ENCODE measurements at regions not wholly inside any gene's neighbourhood (a gene's known extent, or its start where the extent isn't known, plus 50 kb on each side); places are given as distances from the start of the nearest gene placed in this dataset.

DNA sequence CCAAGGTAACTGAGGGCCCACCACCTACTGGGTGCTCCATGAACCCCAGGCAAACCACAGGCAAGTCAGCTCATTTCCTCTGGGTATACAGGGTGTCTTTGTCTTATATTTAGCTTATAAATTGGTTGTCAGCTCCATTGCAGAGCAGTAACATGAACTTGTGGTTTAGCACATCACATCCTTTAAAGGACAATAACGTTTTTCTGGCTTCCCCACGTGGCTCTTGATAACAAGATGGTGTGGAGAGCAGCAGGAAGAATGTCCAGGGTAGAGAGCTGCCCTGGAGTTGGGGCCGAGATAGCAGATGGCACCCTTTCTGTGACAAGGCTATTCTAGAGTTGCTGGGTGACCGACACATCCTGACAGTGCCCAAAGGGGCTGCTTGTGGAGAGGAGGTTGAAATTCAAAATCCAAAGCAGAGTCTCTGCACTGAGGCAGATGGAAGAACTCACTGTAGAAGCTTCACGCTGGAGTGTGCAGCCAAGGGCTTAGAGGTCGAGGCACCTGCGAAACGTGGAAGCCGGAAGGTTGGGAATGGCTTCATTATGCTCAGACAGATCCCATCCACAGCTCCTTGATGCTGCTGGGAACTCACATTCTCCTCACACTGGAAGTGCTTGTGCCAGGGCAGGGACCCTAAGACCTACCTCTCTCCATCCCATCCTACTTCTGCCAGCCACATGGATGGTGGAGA lies 133.0 kb upstream of the FRY start:
- no peak for DNase-seq

DNA sequence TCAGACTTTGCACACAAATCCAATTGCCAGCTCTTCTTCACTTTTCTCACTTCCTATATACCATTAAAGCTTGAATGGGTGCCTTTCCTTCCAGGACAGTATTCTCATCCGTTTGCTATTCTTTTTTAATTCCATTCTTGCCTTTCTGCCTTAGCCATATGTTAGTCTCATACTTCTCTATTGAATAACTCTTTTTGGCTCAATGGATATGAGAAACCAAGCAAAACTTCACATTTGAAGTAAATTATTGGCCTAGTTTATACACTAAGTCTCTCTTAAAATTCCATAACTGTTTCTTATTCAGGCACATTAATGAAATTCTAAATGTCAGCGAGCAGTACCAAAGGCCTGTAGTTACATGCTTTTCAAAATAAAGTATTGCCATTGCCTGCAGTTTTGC lies 129.6 kb upstream of the FRY start:
- no peak for DNase-seq

DNA sequence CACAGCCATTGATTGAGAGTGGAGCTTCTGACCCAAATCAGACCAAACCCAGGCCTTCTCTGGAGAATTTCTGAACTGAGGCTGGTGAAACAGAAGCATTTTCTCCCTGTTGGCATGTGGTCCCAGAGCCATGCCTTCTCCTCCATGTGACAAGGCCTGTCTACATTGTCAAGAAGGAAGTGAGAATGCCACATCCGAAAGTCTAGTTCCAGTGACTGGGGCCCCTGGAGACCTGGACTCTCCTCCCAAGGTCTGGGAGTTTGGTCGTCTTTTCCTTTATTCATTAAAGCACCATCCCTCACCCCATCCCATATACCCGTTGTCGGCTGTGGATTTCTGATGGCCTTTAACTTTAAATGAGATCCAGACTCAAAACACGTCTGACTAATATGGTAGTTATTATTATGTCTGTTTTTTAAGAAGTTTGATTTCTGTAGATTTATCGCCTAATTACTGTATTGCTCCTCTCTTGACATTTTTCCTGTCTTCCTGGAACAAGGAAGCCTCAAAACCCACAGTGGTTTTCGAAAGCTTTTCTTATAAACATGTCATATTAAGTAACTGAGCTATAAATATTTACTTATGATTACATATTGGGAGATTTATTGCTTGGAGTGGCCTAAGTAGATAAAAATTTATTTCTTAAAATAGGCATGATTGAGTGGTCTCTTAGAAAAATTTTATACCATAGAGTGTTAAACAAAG lies 128.3 kb upstream of the FRY start:
- no peak for DNase-seq

DNA sequence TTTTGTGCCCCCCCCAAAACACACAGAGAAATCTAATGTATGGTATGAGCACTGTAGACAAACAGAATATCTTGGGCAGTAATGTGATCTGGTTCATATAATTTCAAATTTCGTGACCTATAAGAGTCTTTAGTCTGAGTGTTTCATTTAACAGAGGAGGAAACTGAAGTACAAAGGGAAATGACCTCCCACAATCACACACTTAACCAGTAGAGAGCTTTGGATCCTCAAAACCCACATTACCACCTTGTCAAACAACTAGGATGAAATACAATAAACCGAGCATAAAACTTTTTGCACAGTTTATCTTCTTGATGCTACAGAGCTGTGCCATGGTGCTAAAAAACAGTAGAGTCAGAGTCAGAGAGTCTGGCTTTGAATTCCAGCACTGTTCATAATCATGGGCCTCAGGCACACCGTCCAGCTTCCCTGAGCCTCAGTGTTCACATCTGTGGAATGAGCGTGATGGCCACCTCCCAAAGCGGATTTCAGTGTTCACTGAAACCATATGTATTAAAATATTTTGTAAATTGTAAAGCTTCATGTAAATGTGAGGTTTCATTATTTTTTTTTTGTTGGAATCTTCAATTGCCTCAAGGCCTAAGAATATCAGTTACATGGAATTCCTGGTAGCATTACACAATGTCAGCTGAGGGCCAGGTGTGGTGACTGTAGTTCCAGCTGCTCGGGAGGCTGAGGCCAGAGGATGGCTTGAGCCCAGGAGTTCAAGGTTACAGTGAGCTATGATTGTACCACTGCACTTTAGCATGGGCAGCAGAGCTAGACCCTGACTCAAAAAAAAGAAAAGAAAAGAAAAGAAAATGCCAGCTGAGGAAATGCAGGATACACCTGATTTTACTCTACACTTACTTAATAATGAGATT lies 126.4 kb upstream of the FRY start:
- DNase-seq: no peak

DNA sequence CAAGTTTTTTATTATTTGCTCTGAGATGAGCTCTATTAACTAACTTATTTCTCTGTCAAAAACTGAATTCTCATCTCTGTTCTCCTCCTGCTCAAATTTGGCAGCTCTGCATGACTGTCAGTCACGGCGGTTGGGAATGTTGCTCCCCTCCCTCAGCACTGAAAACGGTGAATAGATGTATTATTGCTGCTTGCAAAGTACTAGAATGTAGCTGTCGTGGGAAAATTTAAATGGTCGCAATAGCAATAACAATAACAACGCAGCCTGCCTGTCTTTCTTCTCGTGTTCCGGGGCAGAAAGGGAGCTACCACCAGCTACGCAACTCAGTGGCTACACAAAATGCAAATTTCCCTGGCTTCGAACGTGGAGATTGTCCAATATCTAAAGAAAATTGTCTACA lies 125.6 kb upstream of the FRY start:
- no peak for DNase-seq

DNA sequence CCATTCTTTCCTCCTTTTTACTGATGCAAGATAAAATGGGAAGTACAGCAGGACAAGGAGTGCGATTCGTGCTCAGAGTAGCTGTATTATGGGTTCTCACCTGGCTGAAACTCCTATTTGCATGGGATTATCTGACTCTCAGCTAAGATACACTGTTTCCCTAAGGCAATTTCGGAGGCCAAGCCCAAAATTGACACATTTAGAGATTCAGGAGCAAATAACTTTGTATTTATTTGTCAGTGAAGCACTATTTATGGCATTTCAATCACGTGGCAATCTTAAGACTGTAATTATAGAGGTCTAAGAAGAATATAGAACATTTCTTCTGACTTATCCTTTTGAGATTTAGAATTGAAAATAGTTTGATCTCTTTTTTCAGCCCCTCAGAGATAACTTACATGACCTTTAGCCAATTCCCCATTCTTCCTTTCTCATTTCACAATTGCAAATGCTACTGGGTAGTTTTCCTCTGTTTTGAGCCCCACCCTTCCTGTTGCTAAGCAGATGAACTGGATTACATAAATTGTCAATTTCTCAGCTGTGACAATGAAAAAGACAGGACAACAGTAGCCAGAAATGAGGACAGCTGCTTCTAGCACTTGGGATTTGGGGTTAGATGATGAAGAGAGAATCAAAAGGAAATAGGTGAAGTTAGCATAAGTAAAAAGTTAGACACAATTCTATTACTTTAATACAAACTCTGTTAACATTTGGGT lies 122.7 kb upstream of the FRY start:
- DNase-seq: no peak

DNA sequence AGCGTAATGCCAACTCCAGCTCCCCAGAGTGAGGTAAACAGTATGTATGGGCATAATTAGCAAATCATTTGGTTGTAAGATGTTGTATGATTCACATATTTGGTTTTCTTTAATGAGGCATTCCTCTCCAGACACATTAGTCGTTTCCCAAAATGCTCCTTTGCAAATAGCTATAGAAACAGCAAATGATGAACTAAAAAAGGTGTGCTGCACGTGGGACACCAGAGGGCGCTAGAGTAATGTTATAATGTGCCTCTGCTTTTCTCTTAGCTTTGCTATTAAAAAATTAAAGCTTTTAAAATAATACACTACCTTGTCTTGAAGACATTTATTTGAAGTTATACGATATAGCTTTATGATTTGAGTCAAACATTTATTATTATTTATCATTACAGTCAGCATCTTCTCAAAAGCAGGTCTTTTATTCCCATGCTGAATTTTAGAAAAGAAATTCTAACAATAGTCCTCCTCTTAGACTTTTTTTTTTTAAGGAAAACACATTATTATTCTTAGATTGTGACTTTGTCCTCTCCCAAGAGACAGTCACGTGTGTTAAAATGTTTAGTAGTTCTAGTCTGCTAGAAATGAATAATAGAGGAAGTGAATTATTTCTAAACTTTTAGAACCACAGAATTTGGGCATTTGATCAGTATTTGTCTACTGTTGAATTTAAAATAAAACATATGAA lies 121.6 kb upstream of the FRY start:
- DNase-seq: no peak

DNA sequence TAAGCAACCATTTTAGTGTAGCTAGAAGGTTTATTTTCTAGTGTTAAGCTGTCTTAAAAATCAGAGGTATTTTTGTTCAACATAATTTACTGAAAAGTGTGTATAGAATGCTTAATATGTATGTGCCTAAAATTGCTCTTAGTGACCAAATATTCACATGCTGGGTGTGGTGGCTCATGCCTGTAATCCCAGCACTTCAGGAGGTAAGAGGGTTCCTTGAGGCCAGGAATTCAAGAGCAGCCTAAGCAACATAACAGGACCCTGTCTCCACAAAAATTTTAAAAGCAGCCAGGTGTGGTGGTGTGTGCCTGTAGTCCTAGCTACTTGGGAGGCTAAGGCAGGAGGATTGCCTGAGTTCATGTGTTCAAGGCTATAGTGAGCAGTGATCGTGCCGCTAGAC lies 120.9 kb upstream of the FRY start:
- no peak for DNase-seq

DNA sequence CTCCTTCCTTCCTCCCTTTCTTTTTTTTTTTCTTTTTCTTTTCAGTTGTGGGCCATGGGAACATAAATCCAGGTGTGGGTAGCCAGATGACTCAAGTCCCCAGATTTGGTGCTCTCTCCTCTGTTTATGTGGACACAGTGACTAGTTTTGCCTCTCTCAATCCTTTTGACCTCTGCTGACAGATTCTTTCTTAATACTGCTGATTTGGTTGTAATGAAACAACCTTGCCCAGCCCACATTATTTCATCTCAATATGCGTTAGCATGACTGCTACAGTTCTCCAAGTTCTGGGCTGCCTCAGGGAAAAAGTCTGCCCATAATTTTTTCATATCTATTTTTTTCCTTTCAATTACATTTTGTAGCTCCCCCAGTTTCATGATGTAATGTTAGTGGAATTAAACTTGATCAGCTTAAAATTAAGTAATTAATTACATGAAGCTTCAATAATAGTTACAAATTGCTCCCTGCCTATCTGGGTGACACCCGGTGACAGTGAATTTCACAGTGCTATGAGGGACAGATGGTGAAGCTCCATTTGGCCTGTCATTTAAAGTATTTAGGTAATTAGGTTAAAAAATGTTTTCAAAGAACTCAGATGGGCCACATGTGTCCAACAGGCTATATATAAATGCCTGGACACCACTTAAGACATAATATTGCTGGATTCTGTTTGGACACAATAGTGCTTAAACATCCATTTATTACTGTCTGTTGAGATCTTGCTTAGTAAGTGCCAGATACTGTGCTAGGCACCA lies 118.8 kb upstream of the FRY start:
- no peak for DNase-seq

DNA sequence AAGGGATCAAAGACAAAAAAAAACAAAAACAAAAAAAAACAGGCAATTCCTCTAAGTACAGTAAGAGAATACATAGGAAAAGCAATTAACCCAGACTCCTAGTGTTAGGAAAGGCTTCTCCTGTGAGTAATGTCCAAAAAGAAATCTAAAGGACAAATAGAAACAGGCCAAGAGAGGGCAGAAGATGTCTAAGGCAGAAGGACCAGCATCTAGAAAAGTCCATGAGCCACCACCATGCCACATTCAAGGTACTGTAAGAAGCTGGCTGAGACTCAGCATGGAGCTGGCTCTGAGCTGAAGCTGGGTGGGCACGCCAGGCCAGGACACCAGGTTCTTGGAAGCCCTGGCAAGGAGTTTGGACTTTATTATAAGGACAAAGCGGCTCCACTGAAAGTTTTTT lies 118.1 kb upstream of the FRY start:
- no peak for DNase-seq

DNA sequence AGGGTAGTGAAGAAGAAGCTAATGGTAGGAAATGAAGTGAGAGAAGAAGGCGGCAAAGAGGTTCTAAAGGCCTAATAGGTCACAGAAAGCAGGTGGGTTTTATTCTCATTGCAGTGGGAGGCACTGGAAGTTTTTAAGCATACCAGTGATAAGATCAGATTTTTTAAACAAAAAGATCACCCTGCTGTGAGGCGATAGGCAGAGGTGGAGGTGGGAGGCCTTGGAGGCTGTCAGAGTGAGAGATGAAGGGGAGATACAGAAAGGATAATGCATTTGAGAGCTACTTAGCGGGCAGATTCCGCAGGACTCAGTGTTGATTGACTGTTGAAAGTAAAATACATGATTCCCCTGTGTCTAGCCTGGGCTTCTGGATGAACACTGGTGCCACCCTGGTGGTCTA lies 116.7 kb upstream of the FRY start:
- DNase-seq: no peak

DNA sequence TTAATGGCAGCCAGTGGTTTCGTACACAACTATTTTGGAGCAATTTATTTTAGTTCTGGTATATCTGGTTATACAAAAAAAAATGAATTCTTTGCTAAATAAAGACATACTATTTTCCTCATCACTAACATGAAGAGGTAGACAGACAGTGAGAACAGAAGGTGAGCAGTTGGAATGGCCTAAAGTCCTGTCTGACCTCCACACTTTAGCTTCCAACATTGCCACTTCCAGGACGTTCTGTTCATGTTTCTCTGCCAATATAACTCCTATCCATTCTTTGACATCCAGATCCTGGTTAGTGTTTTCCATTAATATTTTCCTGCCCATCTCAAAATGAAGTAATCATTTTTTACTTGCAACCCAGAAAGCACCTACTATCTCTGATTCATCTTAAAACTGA lies 112.9 kb upstream of the FRY start:
- DNase-seq: no peak

DNA sequence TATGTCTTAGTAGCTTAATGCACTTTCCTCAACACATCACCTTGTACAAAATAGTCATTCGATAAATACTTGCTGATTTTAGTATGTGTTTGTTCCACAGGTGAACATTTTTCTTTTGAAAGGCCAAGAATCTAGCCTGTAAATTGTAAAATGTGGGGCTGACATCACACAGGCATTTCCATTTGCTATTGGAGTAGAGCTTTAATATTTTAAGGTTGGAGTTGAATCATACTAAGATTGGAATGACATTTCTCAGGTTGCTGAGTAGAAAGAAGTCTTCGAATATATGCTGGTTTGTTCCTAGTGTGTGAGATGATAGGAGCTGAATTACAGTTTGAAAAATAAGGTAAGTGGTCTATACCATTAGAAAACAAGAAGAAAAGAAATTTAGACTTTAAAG lies 112.3 kb upstream of the FRY start:
- no peak for DNase-seq

DNA sequence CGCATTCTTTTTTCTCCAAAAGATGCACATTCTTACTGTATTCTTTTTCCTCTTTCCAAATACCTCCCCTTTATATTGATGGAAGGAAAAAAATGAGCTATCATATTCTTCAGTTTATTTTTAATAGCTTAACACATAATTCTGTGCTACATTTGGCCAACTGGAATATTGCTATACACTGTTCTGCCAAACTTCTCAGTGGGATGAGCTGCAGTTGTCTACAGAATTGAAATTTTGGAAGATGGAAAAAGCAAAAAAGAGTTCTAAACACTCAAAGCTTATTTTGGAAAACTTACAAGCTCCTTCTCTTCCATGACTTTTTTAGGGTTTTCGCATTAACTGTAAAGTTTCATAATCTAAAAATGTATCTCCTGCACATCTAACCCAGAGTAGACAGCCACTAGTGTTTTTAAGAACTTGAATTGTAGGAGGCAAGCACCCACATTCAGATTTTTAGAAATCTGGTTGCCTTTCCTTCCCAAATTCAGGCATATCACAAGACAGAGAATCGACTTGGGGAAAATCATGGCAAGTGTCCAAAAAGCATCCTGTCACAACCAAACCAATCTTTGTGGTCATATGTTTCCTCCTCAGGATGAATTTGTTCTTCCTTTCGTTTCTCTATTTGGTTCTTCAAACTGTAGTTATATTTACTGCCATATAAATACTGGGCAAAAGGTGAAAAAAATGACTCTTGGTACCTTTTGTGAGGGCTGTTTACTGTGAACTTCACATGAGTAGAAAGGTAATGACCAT lies 111.4 kb upstream of the FRY start:
- no peak for DNase-seq

DNA sequence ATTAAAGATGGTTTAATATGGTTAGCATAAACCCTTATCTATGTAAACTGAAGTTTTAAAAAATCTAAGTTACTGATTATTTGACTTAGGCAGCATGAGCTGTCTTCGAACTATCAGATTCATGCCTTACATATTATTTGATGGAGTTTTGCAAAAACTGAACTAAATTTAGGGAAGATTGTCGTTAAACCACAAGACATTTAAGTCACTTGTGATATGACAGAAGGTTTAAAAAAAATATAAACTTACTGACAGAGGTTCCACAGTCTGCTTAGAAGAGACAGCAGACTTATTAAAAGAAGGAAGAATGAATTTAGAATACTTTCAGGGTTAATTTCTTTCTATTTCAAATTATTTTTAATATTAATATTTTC lies 110.9 kb upstream of the FRY start:
- DNase-seq: no peak

DNA sequence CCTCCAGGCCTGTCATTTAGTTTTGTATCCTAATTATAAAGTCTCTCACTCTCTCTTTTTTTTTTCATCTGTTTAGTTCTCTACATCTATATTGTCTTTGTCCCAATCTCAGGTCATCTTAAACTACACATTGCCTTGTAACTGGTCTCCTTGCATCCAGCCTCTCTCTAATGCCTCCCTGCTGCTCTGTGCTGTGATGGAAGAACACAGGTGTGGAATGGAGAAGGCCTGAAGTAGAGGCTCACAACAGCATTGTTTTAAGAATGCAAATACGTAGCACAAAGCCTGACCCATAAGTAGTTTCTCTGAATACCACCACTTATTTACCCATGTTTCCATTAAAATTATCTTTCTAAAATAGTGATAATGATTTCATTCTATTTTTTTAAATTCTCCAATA lies 108.8 kb upstream of the FRY start:
- no peak for DNase-seq

DNA sequence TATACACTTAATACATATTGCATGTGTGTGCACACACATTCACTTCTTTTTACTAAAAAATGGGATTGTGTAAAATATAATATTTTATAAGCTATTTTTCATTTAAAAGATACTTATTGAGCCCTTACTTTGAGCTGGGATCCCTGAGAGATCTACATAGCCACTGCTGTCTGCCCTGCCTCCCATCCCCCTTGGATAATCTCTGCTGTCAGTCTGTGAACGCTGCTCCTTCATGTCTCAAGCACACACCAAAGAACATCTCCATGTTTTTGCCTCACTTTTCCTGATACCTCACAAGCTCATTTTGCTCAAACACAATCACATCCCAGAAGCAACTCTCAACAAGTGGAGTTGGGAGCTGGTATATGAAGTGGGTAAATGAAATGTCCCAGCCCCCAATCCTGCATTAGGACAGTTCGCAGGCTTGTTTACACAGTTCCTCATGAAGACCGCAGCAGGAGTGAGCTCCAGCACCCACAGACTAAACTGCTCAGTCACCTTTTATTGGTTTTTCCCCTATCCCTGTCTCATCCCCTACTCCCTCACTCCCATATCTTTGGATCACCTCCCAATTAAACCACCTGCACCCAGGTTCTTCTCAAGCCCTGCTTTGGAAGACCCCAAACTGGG lies 108.3 kb upstream of the FRY start:
- no peak for DNase-seq

DNA sequence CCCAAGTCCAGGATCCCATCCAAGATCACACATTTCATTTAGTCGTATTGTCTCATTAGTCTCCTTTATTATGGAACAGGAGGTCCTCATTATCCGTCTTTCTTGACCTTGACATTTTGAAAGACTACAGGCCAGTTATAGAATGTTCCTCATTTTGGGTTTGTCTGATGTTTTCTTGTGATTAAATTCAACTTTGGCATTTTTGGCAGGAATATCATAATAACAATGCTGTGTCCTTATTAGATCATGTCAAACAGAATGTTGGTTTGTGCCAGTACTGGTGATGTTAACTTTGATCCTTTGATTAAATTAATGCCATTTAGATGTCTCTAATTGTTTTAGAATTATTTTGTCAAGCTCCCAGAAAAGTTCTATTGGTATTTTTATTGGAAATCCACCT lies 106.5 kb upstream of the FRY start:
- DNase-seq: no peak

DNA sequence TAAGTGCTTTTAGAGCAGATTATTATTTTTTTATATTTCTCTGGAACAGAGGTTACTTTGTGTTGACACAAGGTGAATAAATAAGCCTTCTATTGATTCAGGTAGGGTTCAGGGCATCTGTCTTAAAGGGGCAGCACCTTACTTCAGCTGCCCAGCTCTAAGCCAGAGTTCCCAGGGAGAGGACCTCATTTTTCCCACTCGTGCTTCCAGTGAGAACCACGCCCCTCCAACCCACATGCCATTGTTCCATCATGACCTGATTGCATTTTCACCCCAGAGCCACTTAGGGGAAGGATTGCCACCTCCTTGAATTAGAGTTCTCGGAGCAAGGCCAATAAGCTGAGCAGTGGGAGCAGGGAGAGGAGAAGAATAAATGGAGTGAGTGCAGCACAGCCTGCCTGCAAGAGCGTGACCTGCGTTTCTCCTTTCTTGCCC lies 104.3 kb upstream of the FRY start:
- DNase-seq: no peak

DNA sequence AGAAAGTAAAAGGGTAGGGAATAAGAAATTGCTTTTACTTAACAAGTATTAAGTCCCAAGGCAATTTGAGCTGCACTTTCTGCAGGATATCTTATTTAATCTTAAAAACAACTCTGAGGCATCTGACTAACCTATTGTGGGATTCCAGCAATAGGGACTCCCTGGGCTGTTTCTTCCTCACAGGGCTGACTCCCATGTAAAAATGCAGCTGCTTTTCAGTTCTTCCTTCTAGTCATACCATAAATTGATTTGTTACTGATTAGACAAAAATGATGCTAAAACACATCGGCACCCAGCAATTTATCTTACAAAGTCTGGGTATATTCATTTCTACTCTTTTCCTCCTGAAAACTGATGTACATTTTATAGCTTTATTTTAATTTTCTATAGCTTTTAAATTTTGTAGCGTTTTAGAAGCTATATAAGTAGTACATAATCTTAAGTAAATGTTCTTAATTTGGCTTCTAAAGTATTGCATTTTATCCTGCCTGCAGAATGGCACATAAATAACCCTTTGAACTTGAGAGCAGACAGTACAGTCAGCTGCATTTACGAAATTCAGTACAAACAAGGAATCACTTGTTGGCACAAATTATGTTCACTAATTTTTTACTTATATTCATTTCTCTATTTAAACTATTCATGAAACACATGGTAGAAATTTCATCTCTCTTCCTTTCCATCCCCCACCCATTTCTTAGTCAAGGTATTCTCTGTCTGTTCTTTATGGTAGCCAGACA lies 102.4 kb upstream of the FRY start:
- no peak for DNase-seq

All from NCI-H1417 treated with DMSO at 0.1 percent for 48 hours (cell line).